ENCODE measurements at regions not wholly inside any gene's neighbourhood (a gene's known extent, or its start where the extent isn't known, plus 50 kb on each side); places are given as distances from the start of the nearest gene placed in this dataset.

DNA sequence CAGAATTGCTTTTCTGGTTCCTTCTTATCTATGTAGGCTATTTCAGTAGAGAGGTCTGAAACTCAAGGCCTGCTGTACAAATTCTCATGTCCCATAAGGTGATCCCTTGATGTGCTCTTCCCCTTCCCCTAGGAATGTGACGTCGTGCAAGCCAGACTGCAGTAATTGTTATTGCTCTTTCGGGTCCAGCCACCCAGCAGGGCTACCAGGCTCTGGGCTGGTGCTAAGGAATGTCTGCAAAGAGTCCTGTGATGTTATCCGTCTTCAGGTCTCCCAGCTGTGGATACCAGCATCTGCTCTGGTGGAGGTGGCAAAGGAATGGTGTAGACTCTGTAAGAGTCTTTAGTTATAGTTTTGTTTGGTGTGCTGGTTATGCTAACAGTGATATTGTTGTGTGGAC lies 378.7 kb downstream of the C4orf33 start:
- H3K4me3 Mint-ChIP-seq: no peak overlapping the region
- no peaks in the 10 kb centered on the region for H4K20me1 ChIP-seq (ENCODE audit: insufficient read depth, low read length)
- H3K9ac ChIP-seq (ENCODE audit: insufficient read depth, low read length, poor library complexity, severe bottlenecking): no peak overlapping the region
- H3K27me3 Mint-ChIP-seq (ENCODE audit: low read depth in 3 of 3): peaks cover 0 to 1% (median 0%) of the 10 kb centered on the region in 3 donors
- no peaks in the 10 kb centered on the region for H3K36me3 Mint-ChIP-seq
- TF ChIP-seq, protein P1, sequence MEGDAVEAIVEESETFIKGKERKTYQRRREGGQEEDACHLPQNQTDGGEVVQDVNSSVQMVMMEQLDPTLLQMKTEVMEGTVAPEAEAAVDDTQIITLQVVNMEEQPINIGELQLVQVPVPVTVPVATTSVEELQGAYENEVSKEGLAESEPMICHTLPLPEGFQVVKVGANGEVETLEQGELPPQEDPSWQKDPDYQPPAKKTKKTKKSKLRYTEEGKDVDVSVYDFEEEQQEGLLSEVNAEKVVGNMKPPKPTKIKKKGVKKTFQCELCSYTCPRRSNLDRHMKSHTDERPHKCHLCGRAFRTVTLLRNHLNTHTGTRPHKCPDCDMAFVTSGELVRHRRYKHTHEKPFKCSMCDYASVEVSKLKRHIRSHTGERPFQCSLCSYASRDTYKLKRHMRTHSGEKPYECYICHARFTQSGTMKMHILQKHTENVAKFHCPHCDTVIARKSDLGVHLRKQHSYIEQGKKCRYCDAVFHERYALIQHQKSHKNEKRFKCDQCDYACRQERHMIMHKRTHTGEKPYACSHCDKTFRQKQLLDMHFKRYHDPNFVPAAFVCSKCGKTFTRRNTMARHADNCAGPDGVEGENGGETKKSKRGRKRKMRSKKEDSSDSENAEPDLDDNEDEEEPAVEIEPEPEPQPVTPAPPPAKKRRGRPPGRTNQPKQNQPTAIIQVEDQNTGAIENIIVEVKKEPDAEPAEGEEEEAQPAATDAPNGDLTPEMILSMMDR (IDR thresholded peaks at IDR 0.05): no peak
- H3K27me3 ChIP-seq (ENCODE audit: control insufficient read depth in 2 of 2, insufficient read depth in 2 of 2, low read length in 2 of 2): no peaks in the 10 kb centered on the region
- H3K4me1 Mint-ChIP-seq: no peaks in the 10 kb centered on the region
- DNase-seq: no peak
- no peak overlapping the region for H3K4me2 ChIP-seq (replicated peaks; ENCODE audit: extremely low read depth, low read length, poor library complexity, severe bottlenecking)
- no peak overlapping the region for H2AFZ ChIP-seq (ENCODE audit: insufficient read depth, low read depth, low read length, poor library complexity, severe bottlenecking)
- H3K79me2 ChIP-seq (ENCODE audit: insufficient read depth, low read length): no peaks in the 10 kb centered on the region
- H3K9me3 Mint-ChIP-seq: peaks cover 3 to 19% (median 6%) of the 10 kb centered on the region in 7 donors
- no peaks in the 10 kb centered on the region for H3K36me3 ChIP-seq (replicated peaks in 1 of 2; ENCODE audit: control insufficient read depth in 1 of 2, insufficient read depth in 2 of 2, low read length in 2 of 2)
- no peak overlapping the region for H3K27ac ChIP-seq (ENCODE audit: low read depth in 1 of 2, low read length in 2 of 2)
- intact Hi-C loops (cut with micrococcal nuclease): no loop called here
- H3K4me1 ChIP-seq (ENCODE audit: control insufficient read depth in 1 of 2, insufficient read depth in 2 of 2, low read length in 2 of 2): no peaks in the 10 kb centered on the region
- no peak overlapping the region for H3K27ac Mint-ChIP-seq
- no peak overlapping the region for H3K4me3 ChIP-seq (replicated peaks in 1 of 3; ENCODE audit: low read depth in 2 of 3, low read length in 3 of 3)
- 89% methylated on average over 1 of the region's 4 CpGs for WGBS (ENCODE audit: insufficient coverage)
- peaks cover 0 to 6% of the 10 kb centered on the region in 2 donors for H3K9me3 ChIP-seq (replicated peaks in 1 of 2; ENCODE audit: control insufficient read depth in 1 of 2, insufficient read depth in 1 of 2, low read length in 2 of 2)

DNA sequence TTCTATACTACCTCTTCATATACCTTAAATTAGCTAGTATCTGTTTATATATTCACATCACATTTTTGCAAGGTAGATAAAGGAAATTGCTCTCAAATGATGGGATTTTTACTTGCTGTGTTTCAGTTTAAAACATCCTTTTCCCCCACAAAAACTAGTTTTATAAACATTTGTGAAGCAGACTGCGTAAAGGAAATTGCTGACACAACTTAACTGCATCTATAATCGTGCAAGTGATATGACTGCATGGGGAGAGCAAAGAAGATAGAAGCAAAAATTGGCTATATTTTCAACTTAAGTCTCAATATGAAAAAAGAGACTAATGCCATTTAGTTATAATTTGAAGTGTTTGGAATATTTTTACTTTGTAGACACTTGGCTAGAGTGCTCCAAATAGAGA lies 385.2 kb downstream of the C4orf33 start:
- Mint-ChIP-seq H3K27ac (no peak overlapping the region), H3K4me1 (no peaks in the 10 kb centered on the region), H3K36me3 (no peaks in the 10 kb centered on the region), H3K27me3 (ENCODE audit: low read depth in 3 of 3) (no peaks in the 10 kb centered on the region), H3K4me3 (no peak overlapping the region), H3K9me3 (peaks cover 0 to 10% (median 6%) of the 10 kb centered on the region in 7 donors)
- Histone ChIP-seq H3K9ac (ENCODE audit: insufficient read depth, low read length, poor library complexity, severe bottlenecking) (no peak overlapping the region), H3K4me1 (ENCODE audit: control insufficient read depth in 1 of 2, insufficient read depth in 2 of 2, low read length in 2 of 2) (no peaks in the 10 kb centered on the region), H4K20me1 (ENCODE audit: insufficient read depth, low read length) (no peaks in the 10 kb centered on the region), H3K27ac (ENCODE audit: low read depth in 1 of 2, low read length in 2 of 2) (no peak overlapping the region), H3K4me3 (replicated peaks in 1 of 3; ENCODE audit: low read depth in 2 of 3, low read length in 3 of 3) (no peak overlapping the region), H3K79me2 (ENCODE audit: insufficient read depth, low read length) (no peaks in the 10 kb centered on the region), H3K36me3 (replicated peaks in 1 of 2; ENCODE audit: control insufficient read depth in 1 of 2, insufficient read depth in 2 of 2, low read length in 2 of 2) (no peaks in the 10 kb centered on the region), H3K9me3 (replicated peaks in 1 of 2; ENCODE audit: control insufficient read depth in 1 of 2, insufficient read depth in 1 of 2, low read length in 2 of 2) (peaks cover 0 to 4% of the 10 kb centered on the region in 2 donors), H3K4me2 (replicated peaks; ENCODE audit: extremely low read depth, low read length, poor library complexity, severe bottlenecking) (no peak overlapping the region), H3K27me3 (ENCODE audit: control insufficient read depth in 2 of 2, insufficient read depth in 2 of 2, low read length in 2 of 2) (no peaks in the 10 kb centered on the region), H2AFZ (ENCODE audit: insufficient read depth, low read depth, low read length, poor library complexity, severe bottlenecking) (no peak overlapping the region)
- intact Hi-C loops (cut with micrococcal nuclease): no loop called here
- no peak for DNase-seq
- WGBS (ENCODE audit: insufficient coverage): no CpG with 5 or more reads among the region's 2 CpGs
- TF ChIP-seq, protein P1 (IDR thresholded peaks at IDR 0.05): no peak
